Stimulated activated CD8-positive, alpha-beta memory T cell treated with anti-CD3 and anti-CD28 coated beads, Interleukin-15, amount 100 ng/mL, for 1 hour (primary cell): ENCODE measurements at regions not wholly inside any gene's neighbourhood (a gene's known extent, or its start where the extent isn't known, plus 50 kb on each side); places are given as distances from the start of the nearest gene placed in this dataset.
"Not testable (repeated sequence)": the region's sequence is repeated elsewhere in the genome, so short reads cannot be mapped to it uniquely, and the experiment has no call there.

Source experiments
- DNase-seq: peaks from one replicate; pipeline ENCODE4 v3.0.0-alpha.2; 2020; ENCODE audit warnings: low read depth

- DNase-seq: not testable (repeated sequence)
These were observed 80.8 kb downstream of the POTEB2 start for GRCh38 chr15:20785151-20785936.

DNA sequence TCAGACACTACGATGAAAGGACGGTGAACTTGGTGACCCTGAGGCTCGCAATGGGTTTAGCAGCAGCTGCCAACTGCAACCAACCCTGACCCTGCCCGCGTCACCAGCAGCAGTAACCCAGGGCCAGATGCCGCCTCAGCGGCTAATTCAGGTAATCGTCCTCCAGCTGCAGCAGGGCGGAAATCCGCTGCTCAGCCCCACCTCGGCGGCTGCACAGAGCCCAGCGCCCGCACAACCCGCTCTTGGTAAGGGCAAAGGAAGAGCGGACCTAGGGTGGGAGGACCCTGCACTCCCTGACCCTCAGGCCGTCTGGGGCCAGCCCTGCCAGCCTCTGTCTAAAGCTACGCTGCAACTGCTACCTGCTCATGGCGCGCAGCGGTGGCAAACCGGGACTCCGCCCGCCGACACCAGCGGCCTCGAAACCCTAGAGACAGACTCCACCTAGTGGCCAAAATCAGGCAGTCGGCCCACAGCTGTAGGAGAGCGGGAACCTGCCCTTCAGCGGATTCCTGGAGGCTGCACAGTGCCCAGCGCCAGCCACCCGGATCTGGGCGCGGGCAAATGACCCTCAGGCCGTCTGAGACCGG, 82.4 kb downstream of the POTEB2 start:
- not testable (repeated sequence) for DNase-seq

DNA sequence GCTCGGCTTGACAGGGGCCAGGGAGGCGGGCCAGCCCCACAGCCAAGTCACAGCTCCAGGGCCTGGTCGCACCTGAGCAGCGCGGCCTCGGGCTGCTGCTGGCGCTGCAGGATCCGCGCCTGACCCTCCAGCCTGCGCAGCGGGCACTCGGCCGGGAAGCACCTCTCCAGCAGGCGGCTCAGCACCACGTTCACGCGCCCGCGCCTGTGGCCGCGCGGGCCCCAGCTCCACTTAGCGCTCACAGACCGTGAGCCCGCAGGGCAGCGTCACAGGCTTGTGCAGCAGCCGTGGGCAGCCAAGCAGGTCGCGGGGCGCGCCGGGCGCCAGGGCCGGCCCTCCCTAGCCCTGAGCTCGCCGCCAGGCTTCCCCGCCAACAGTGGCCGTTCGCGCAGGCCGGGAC, 90.7 kb downstream of the POTEB2 start:
- DNase-seq: not testable (repeated sequence)

DNA sequence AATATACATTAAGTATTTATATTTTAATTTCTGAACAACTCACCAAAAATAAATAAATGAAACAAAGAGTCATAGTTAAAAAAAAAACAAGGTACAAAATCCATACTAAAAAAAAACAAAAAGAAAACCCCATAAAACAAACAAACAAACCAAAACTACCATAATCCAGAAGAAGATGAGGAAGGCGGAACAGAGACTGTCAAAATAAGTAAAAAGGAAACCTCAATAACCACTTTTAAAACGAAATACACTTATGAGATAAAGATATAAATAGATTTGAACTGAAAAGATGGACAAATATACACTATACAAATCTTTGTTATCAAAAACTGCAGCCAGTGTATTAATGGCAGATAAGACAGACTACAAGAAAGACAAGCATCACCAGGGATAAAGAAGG, 98.2 kb downstream of the POTEB2 start:
- not testable (repeated sequence) for DNase-seq

- not testable (repeated sequence) for DNase-seq
These were observed 103.7 kb downstream of the POTEB2 start for GRCh38 chr15:20762422-20762821.

- not testable (repeated sequence) for DNase-seq
These were observed 109.7 kb downstream of the POTEB2 start for GRCh38 chr15:20756440-20756839.

GRCh38 chr15:20755665-20756398, 110.3 kb downstream of the POTEB2 start:
- peak; percentile 22 for DNase-seq

- not testable (repeated sequence) for DNase-seq
These were observed 132.6 kb downstream of the POTEB2 start for GRCh38 chr15:20733493-20733892.
